GM12892 (cell line): ENCODE measurements at regions not wholly inside any gene's neighbourhood (a gene's known extent, or its start where the extent isn't known, plus 50 kb on each side); places are given as distances from the start of the nearest gene placed in this dataset.

Experiments
- POLR2A ChIP-seq: IDR thresholded peaks from 2 replicates; pipeline ENCODE4 v1.6.1; 2011; ENCODE audit warnings: low read depth, low read length, control low read depth
- POLR2AphosphoS5 ChIP-seq: IDR thresholded peaks from 2 replicates; pipeline ENCODE4 v1.6.1; 2011; ENCODE audit warnings: low read depth, low read length, control low read depth
- TAF1 ChIP-seq: IDR thresholded peaks from 2 replicates; pipeline ENCODE4 v1.6.1; 2011; ENCODE audit warnings: low read depth, mild to moderate bottlenecking, control low read depth, low read length, borderline replicate concordance

DNA sequence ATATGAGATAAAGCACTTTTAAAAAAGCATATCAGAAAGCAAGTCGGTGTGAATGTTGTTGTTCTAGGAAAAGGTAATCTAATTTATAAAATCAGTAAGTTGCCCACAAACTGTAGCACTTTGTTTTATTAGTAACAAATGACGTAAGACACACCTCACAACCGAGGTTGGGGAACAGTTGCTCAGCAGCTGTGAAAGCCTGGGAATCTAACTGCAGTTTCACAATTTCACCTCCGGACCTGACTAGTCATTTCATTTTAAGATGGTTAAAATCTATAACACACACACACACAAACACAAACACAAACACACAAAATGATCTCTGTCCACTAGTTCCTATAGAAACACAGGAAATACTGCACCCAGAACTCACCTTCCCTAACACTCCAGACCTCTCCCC is 406.7 kb upstream of the NR2F2 start:
- no peak for TF ChIP-seq POLR2AphosphoS5
- TF ChIP-seq TAF1, result no peak
- TF ChIP-seq POLR2A, result no peak
